Fibroblast of villous mesenchyme (primary cell): ENCODE measurements at regions not wholly inside any gene's neighbourhood (a gene's known extent, or its start where the extent isn't known, plus 50 kb on each side); places are given as distances from the start of the nearest gene placed in this dataset.

Experiments
- DNase-seq: peaks from one replicate; pipeline ENCODE4 v3.0.0-alpha.2; 2010; ENCODE audit warnings: low read depth
- H3K4me3 ChIP-seq: 2 replicates; pipeline ENCODE4 v1.5.1; 2011; ENCODE audit warnings: low read depth, mild to moderate bottlenecking, low read length
- CTCF ChIP-seq: IDR thresholded peaks from 2 replicates; pipeline ENCODE4 v1.5.1; 2012; ENCODE audit warnings: low read depth, mild to moderate bottlenecking, low read length; ENCODE audit not compliant: insufficient read depth

- no peak overlapping the region for H3K4me3 ChIP-seq
- TF ChIP-seq CTCF: no peak
- no peak for DNase-seq
Observed at GRCh38 chr3:144167634-144168033, 196.0 kb downstream of the DIPK2A start.

- DNase-seq: no peak
Observed at GRCh38 chr3:144173491-144173890, 201.9 kb downstream of the DIPK2A start.

GRCh38 chr3:144175644-144176425 lies 204.2 kb downstream of the DIPK2A start:
- DNase-seq: no peak
- H3K4me3 ChIP-seq: no peak overlapping the region
- TF ChIP-seq CTCF: no peak

More at GRCh38 chr3:144173491-144173890, 201.9 kb downstream of the DIPK2A start:
- no peak overlapping the region for H3K4me3 ChIP-seq
- TF ChIP-seq CTCF: no peak

GRCh38 chr3:144177649-144178048 lies 206.0 kb downstream of the DIPK2A start:
- no peak for TF ChIP-seq CTCF
- H3K4me3 ChIP-seq: no peak overlapping the region
- DNase-seq: no peak

GRCh38 chr3:144178607-144179006 lies 207.0 kb downstream of the DIPK2A start:
- TF ChIP-seq CTCF: no peak
- no peak for DNase-seq

GRCh38 chr3:144181062-144181461 lies 209.4 kb downstream of the DIPK2A start:
- TF ChIP-seq CTCF: no peak
- no peak overlapping the region for H3K4me3 ChIP-seq
- no peak for DNase-seq

More at GRCh38 chr3:144178607-144179006, 207.0 kb downstream of the DIPK2A start:
- H3K4me3 ChIP-seq: no peak overlapping the region

GRCh38 chr3:144182501-144182900 lies 210.9 kb downstream of the DIPK2A start:
- TF ChIP-seq CTCF: no peak
- no peak for DNase-seq
- no peak overlapping the region for H3K4me3 ChIP-seq
